Activated CD4-positive, alpha-beta memory T cell treated with anti-CD3 and anti-CD28 coated beads for 36 hours (primary cell): ENCODE measurements at regions not wholly inside any gene's neighbourhood (a gene's known extent, or its start where the extent isn't known, plus 50 kb on each side); places are given as distances from the start of the nearest gene placed in this dataset.
A peak's percentile ranks its signal among the peaks of the same experiment; 100 is the strongest.

Experiments used
- CTCF ChIA-PET: fragments of 350-600 bp; sonication (Branson Sonifier 250); formaldehyde crosslinking; loops from one replicate; lab custom pipeline; 2021; ENCODE audit warnings: antibody characterized with exemption, inconsistent platforms; lab: Charles Lee
- POLR2A ChIA-PET: fragments of 350-600 bp; sonication (Branson Sonifier 250); formaldehyde crosslinking; loops from one replicate; lab custom pipeline; 2021; ENCODE audit warnings: antibody characterized with exemption; lab: Charles Lee
- DNase-seq: peaks from one replicate; pipeline ENCODE4 v3.0.0-alpha.2; 2020
- H3K27ac Mint-ChIP-seq: one replicate; pipeline ENCODE4 v1.8.0; 2021; ENCODE audit warnings: mixed read lengths
- H3K27me3 Mint-ChIP-seq: one replicate; pipeline ENCODE4 v1.8.0; 2021; ENCODE audit warnings: mixed read lengths
- H3K36me3 Mint-ChIP-seq: one replicate; pipeline ENCODE4 v1.8.0; 2021; ENCODE audit warnings: mixed read lengths
- H3K4me1 Mint-ChIP-seq: one replicate; pipeline ENCODE4 v1.8.0; 2021; ENCODE audit warnings: low read depth, mixed read lengths
- H3K4me3 Mint-ChIP-seq: one replicate; pipeline ENCODE4 v1.8.0; 2021; ENCODE audit warnings: mild to moderate bottlenecking, mixed read lengths
- H3K9me3 Mint-ChIP-seq: one replicate; pipeline ENCODE4 v1.8.0; 2021; ENCODE audit warnings: mixed read lengths
- intact Hi-C: fragments of 100-400 bp; cut with micrococcal nuclease; formaldehyde crosslinking; loops from one replicate; pipeline ENCODE4 v1.15.1; 2023

DNA sequence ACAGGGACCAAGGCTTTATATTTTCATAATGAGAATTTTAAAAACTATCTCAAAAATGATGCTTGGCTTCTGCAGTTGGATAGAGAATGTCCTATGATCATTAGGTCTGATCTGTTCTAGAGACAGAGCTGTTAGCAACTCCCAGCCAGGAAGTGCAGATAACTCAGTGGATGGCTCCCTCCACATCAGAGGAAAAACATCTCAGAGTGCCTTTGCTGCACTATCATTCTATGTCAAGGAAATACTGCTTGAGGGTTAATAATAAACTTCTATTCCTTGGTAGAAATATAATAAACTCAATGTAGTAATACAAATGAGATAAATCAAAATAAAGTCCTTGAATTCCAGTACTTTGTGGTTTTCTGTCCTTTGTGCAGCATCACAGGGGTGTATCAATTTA is 78.0 kb upstream of the BET1 start:
- no peaks in the 10 kb centered on the region for H3K36me3 Mint-ChIP-seq
- no peaks in the 10 kb centered on the region for H3K4me1 Mint-ChIP-seq
- DNase-seq: no peak
- peaks cover 10% of the 10 kb centered on the region for H3K27me3 Mint-ChIP-seq
- H3K4me3 Mint-ChIP-seq: no peak overlapping the region
- POLR2A ChIA-PET: no interaction called here
- no peaks in the 10 kb centered on the region for H3K9me3 Mint-ChIP-seq
- H3K27ac Mint-ChIP-seq: no peak overlapping the region
- CTCF ChIA-PET: no interaction called here
- intact Hi-C loops: loop anchor here (10.0 kb wide), 1 partner anchor 313 kb away; the partner anchor contains the start of gene COL1A2

DNA sequence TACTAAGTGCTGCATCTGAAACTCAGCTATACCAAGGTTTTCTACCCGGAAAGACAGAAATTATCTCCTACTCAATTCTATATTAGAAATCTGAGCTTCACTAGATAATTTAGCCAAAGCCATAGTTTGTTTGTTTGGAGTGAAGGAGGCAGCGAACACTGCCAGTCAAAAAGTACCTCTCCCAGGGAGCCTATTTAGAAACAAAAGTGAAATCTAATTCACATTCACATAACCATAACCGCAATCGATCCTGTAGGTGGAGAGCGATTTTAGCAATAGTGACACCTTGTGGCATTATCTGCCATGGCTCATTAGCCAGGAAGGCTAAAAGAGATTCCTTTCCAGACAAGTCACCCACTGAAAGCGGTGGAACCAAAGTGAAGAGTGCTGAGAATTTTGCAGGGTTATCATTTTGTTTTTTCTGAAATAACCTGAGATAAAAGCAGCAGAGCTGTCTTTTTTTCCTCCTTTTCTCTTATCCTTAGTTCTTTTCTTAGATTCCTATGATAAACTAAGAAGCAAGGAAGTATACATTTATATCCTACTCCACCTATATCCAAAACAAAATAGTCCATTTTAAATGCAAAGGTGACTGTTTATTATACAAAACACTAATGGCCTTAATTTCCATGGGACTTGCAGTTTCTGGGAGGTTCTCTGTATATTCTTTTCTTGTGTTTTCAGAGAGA is 83.7 kb upstream of the BET1 start:
- Mint-ChIP-seq H3K9me3 (no peaks in the 10 kb centered on the region), H3K36me3 (no peaks in the 10 kb centered on the region), H3K4me3 (peak overlapping the region; percentile 33), H3K27me3 (peaks cover 18% of the 10 kb centered on the region), H3K4me1 (peaks cover 6% of the 10 kb centered on the region), H3K27ac (no peak overlapping the region)
- ChIA-PET POLR2A (no interaction called here), CTCF (interaction anchor here (0.6 to 2.3 kb wide), 15 partner anchors 10 to 859 kb away, joined by 3 to 13 read pairs (median 4); partner anchors contain the start of gene GNG11)
- intact Hi-C loops: loop anchor here (1.0 to 10.0 kb wide), 7 partner anchors 83 to 856 kb away; partner anchors contain the start of genes BET1, COL1A2 and VPS50
- peak; percentile 63 for DNase-seq

DNA sequence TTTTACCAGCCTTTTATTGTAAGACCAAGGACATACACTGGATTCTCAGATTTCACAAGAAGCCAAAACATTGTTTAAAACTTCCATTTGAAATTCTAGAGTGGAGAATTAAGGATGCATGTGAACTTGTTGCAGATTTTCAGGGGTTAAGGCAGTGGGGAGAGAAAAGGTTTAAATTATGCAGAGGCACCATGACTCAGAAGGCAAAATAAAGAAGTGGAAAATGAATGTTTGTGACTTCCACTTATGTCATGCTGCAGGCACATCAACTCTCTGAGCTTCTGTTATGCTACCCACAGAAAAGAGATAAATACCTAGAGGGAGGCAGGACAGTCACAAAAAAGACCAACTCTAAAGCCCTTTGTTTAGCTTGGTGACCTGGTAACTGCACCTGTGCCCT is 84.4 kb upstream of the BET1 start:
- Mint-ChIP-seq H3K4me1 (peaks cover 6% of the 10 kb centered on the region), H3K4me3 (no peak overlapping the region)
- POLR2A ChIA-PET: no interaction called here

DNA sequence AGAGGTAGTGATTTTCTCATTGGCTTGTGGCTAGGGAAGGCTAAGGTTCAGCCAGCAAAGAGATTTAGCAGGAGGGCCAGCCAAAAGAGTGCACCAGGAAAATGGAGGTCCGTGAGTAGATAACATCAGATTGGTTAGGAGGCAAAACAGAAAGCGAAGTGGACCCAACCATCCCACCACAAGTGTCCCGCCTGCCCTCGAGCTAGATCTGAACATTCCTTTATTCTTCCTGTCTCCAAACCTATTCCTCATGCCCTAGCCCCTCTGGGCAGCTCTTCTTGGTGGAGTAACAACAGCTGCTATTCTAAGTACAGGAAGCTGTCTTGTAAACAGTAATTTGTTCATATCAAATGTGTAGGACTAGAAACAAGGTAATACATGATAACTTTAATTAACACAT is 85.7 kb upstream of the BET1 start:
- intact Hi-C loops: loop anchor here (5.0 to 10.0 kb wide), 3 partner anchors 305 to 858 kb away; partner anchors contain the start of genes COL1A2 and VPS50

More for the DNA sequence above, 84.4 kb upstream of the BET1 start:
- DNase-seq: no peak
- Mint-ChIP-seq H3K36me3 (no peaks in the 10 kb centered on the region), H3K27ac (no peak overlapping the region), H3K9me3 (no peaks in the 10 kb centered on the region), H3K27me3 (peaks cover 18% of the 10 kb centered on the region)
- CTCF ChIA-PET: interaction anchor here (1.7 kb wide), 1 partner anchor 843 kb away, joined by 5 read pairs; no protein-coding TSS in a partner anchor
- intact Hi-C loops: loop anchor here (1.0 to 10.0 kb wide), 4 partner anchors 306 to 856 kb away; partner anchors contain the start of genes COL1A2 and VPS50

DNA sequence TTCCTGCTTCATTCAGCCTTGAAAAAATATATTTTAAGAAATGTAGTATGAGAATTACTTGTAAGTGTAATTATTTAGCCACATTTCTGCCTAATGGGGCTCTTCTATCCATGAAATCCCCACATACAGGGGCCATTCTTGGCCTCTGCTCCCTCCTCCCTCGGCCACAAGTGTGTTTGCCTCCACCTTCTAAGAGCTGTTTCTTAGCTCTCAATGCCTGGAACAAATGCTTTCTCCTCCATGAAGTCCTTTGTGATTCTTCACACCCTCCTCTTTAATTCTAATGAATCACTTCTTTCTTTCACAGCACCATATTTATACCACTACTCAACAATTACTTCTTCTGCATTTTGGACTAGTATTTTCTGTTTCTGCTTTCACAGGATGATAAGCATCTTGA is 88.8 kb upstream of the BET1 start:
- Mint-ChIP-seq H3K27ac (no peak overlapping the region), H3K36me3 (no peaks in the 10 kb centered on the region), H3K4me3 (no peak overlapping the region), H3K4me1 (no peaks in the 10 kb centered on the region), H3K9me3 (no peaks in the 10 kb centered on the region), H3K27me3 (peaks cover 18% of the 10 kb centered on the region)
- CTCF ChIA-PET: no interaction called here
- intact Hi-C loops: no loop called here
- POLR2A ChIA-PET: no interaction called here
- DNase-seq: no peak

More for the DNA sequence above, 85.7 kb upstream of the BET1 start:
- no peak overlapping the region for H3K27ac Mint-ChIP-seq
- H3K27me3 Mint-ChIP-seq: peaks cover 19% of the 10 kb centered on the region
- no peak for DNase-seq
- no peaks in the 10 kb centered on the region for H3K9me3 Mint-ChIP-seq
- no peak overlapping the region for H3K4me3 Mint-ChIP-seq
- H3K36me3 Mint-ChIP-seq: no peaks in the 10 kb centered on the region
- peaks cover 6% of the 10 kb centered on the region for H3K4me1 Mint-ChIP-seq
- POLR2A ChIA-PET: no interaction called here
- CTCF ChIA-PET: interaction anchor here (0.8 kb wide), 1 partner anchor 187 kb away, joined by 3 read pairs; no protein-coding TSS in a partner anchor

DNA sequence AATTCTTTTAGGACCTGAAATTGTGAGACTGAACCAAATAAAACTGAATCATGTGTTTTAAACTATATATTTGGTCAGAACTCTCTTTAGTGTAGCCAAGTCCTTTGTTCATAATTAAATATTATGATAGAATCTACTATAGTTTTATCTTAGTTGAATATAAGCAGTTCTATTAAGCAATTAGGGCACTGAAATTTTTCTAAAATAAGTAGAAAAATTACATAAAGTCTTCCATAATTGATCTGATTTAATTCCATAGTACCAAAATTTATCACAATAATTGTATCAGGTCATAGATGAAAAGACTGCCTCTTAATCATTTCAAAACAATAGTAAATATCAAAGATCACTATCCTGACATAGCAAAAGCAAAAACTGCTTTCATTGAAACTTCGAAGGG is 90.1 kb upstream of the BET1 start:
- no peak overlapping the region for H3K27ac Mint-ChIP-seq
- intact Hi-C loops: no loop called here
- H3K27me3 Mint-ChIP-seq: peaks cover 15% of the 10 kb centered on the region
- DNase-seq: no peak
- ChIA-PET CTCF (no interaction called here), POLR2A (no interaction called here)
- H3K9me3 Mint-ChIP-seq: no peaks in the 10 kb centered on the region
- no peaks in the 10 kb centered on the region for H3K4me1 Mint-ChIP-seq
- no peaks in the 10 kb centered on the region for H3K36me3 Mint-ChIP-seq
- H3K4me3 Mint-ChIP-seq: no peak overlapping the region

DNA sequence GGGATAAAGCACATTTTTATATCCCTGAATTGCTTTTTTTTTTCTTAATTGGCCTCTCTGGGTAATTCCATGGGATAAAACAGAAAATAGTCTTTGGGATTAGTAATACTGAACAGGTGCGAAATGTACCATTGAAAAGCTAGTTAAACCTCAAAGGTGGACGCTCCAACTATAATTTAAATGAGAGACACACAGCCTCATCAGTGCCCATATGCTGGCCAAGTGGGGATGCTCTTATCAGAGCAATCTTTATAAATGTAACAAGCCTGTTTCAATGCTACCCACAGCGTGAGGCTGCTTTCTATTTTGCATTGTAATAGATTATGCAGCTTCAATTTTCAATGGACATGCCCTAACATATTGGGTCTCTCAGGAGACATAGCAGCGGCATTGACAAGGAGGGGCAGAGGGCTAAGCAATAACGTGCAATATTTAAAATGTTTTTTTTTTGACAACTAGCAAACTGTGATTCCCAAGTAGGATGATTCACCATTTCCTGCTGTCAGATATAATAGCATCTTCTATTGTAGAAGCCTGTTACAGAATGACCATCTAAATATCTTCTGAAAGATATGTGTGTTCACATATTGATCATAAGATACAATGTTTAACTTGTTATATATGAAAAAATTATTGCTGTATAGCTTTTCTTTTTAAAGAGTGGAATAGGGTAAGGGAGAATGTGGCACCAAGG is 91.3 kb upstream of the BET1 start:
- ChIA-PET CTCF (no interaction called here), POLR2A (no interaction called here)
- Mint-ChIP-seq H3K4me3 (no peak overlapping the region), H3K9me3 (no peaks in the 10 kb centered on the region), H3K4me1 (no peaks in the 10 kb centered on the region), H3K36me3 (no peaks in the 10 kb centered on the region), H3K27ac (no peak overlapping the region), H3K27me3 (peaks cover 6% of the 10 kb centered on the region)
- intact Hi-C loops: no loop called here
- DNase-seq: no peak

DNA sequence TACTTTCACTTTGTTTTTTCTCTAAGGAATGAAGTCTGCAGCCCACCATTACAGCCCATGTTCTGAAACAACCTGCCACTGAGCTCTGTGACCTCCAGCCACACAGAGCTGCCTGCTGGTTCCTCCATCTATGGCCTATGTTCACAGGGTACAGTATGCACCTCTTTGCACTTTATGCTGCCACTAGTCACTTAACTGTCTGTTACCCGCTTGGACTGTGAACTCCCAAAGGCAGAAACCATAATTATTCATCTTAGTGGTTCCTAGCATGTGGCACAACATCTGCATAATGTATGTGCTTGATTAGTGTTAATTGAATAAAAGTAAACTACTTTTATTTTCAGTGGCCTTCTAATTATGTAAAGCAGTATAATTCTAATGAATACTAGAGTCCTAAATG is 95.5 kb upstream of the BET1 start:
- intact Hi-C loops: no loop called here
- Mint-ChIP-seq H3K27me3 (peaks cover 5% of the 10 kb centered on the region), H3K36me3 (peaks cover 3% of the 10 kb centered on the region), H3K4me1 (no peaks in the 10 kb centered on the region), H3K4me3 (no peak overlapping the region), H3K9me3 (peaks cover 7% of the 10 kb centered on the region), H3K27ac (no peak overlapping the region)
- ChIA-PET POLR2A (no interaction called here), CTCF (no interaction called here)
- no peak for DNase-seq

DNA sequence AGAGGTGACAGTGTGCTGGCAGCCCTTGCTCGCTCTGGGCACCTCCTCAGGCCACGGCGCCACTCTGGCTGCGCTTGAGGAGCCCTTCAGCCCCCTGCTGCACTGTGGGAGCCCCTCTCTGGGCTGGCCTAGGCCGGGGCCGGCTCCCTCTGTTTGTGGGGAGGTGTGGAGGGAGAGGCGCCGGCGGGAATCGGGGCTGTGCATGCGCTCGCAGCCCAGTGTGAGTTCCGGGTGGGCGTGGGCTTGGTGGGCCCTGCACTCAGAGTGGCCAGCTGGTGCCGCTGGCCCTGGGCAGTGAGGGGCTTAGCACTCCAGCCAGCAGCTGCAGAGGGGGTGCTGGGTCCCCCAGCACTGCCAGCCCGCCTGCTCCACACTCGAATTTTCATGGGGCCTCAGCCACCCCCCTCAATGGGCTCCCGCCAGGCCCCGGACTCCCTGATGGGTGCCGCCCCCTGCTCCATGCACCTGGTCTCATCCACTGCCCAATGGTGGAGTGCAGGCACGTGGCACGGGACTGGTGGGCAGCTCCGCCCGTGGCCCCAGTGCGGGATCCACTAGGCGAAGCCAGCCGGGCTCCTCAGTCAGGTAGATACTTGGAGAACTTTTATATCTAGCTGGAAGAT is 96.7 kb upstream of the BET1 start:
- Mint-ChIP-seq H3K36me3 (peaks cover 3% of the 10 kb centered on the region), H3K4me3 (no peak overlapping the region), H3K4me1 (no peaks in the 10 kb centered on the region), H3K27me3 (peaks cover 3% of the 10 kb centered on the region), H3K9me3 (peaks cover 7% of the 10 kb centered on the region), H3K27ac (no peak overlapping the region)
- ChIA-PET POLR2A (no interaction called here), CTCF (no interaction called here)
- no peak for DNase-seq
- intact Hi-C loops: no loop called here

DNA sequence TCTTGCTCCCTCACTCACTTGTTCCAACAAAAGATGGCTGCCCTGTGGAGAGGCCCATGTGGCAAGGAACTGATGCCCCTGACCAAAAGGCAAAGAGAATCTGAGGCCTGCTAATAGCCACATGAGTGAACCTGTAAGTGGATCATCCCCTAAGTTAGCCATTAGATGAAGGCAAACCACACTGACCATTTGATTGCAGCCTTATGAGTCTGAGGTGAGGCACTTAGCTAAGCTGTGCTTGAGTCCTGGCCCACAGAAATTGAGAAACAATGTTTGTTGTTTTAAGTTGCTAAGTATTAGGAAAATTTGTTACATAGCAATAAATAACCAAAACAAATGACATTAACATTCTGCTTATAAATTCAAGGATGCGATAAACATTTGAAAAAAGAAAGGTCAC is 100.1 kb upstream of the BET1 start:
- CTCF ChIA-PET: no interaction called here
- Mint-ChIP-seq H3K4me1 (no peaks in the 10 kb centered on the region), H3K27ac (no peak overlapping the region), H3K9me3 (peaks cover 7% of the 10 kb centered on the region), H3K36me3 (peaks cover 3% of the 10 kb centered on the region), H3K4me3 (no peak overlapping the region), H3K27me3 (peaks cover 2% of the 10 kb centered on the region)
- intact Hi-C loops: no loop called here
- DNase-seq: no peak
- POLR2A ChIA-PET: no interaction called here

DNA sequence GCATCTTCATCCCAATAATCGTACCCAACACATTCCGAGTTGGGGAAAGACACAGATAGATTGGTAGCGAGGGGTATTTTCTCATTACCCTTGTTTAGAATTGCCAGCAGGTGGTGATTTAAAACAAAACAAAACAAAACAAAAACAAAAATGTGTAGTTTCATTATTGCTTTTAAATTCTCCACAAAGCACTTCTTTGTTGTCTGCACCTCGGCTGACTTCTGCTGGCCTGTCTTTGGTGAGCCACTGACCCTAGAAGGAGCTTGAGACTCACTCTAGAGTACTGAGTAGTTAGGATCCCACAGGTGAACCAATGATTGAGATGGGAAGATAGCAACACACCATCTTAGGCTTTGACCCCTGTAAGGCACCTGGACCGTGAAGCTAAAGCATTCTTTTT is 105.4 kb upstream of the BET1 start:
- POLR2A ChIA-PET: no interaction called here
- Mint-ChIP-seq H3K27me3 (no peaks in the 10 kb centered on the region), H3K9me3 (no peaks in the 10 kb centered on the region), H3K36me3 (no peaks in the 10 kb centered on the region), H3K4me3 (no peak overlapping the region), H3K27ac (no peak overlapping the region), H3K4me1 (no peaks in the 10 kb centered on the region)
- intact Hi-C loops: no loop called here
- no peak for DNase-seq
- CTCF ChIA-PET: no interaction called here

DNA sequence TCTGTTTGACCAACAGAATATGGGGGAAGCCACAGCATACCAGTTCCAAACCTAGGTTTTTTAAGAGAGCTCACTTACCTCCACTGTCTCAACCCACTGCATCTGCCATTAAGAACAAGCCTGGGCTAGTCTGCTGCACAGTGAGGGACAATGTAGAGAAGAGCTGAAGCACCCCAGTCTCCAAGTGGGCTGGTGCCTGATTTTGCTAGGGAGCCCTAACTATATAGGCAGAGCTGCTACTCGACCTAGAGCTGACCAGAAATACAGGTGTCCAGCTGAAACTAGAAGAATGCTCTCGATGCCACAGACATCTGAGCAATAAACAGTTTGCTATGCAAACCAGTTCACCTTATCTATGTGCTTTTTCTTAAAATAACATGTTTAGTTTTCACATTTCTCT is 106.9 kb upstream of the BET1 start:
- H3K36me3 Mint-ChIP-seq: no peaks in the 10 kb centered on the region
- H3K9me3 Mint-ChIP-seq: no peaks in the 10 kb centered on the region
- intact Hi-C loops: no loop called here
- DNase-seq: no peak
- H3K4me1 Mint-ChIP-seq: no peaks in the 10 kb centered on the region
- POLR2A ChIA-PET: no interaction called here
- CTCF ChIA-PET: no interaction called here
- H3K27ac Mint-ChIP-seq: no peak overlapping the region
- no peaks in the 10 kb centered on the region for H3K27me3 Mint-ChIP-seq
- no peak overlapping the region for H3K4me3 Mint-ChIP-seq
